ENCODE measurements at regions not wholly inside any gene's neighbourhood (a gene's known extent, or its start where the extent isn't known, plus 50 kb on each side); places are given as distances from the start of the nearest gene placed in this dataset.

GRCh38 chr4:31905363-31905762 is 1185.2 kb downstream of the PCDH7 start:
- H4K20me1 ChIP-seq (replicated peaks in 1 of 2; ENCODE audit: control insufficient read depth in 1 of 2, insufficient read depth in 2 of 2, low read length in 2 of 2): no peaks in the 10 kb centered on the region
- no peak overlapping the region for H4K8ac ChIP-seq (ENCODE audit: extremely low read depth, insufficient read depth, low read length)
- H3K27me3 ChIP-seq (replicated peaks in 1 of 4; ENCODE audit: control insufficient read depth in 3 of 4, extremely low read depth in 1 of 4, insufficient read depth in 3 of 4, low read length in 3 of 4): no peaks in the 10 kb centered on the region
- ChIA-PET POLR2A (ENCODE audit: partially characterized antibody) (no interaction called here), CTCF (ENCODE audit: partially characterized antibody) (interaction anchor here (1.0 kb wide), 1 partner anchor 15 kb away, joined by 4 read pairs; no protein-coding TSS in a partner anchor)
- no peak overlapping the region for H2AK5ac ChIP-seq (ENCODE audit: low read depth, low read length)
- no peak overlapping the region for H3K4ac ChIP-seq (replicated peaks; ENCODE audit: insufficient read length, low read depth, low read length)
- no peak overlapping the region for H3K23ac ChIP-seq (ENCODE audit: insufficient read length)
- H3K23me2 ChIP-seq (ENCODE audit: low read depth, low read length): no peaks in the 10 kb centered on the region
- H3K4me2 ChIP-seq (ENCODE audit: insufficient read depth in 1 of 2, low read depth in 2 of 2, low read length in 2 of 2): no peak overlapping the region
- H3K79me2 ChIP-seq (ENCODE audit: control insufficient read depth in 1 of 2, insufficient read depth in 2 of 2, low read length in 2 of 2): no peaks in the 10 kb centered on the region
- no peak overlapping the region for H3K9ac ChIP-seq (replicated peaks in 1 of 4; ENCODE audit: extremely low read depth in 1 of 4, low read depth in 3 of 4, low read length in 3 of 4)
- no peaks in the 10 kb centered on the region for H3K4me1 ChIP-seq (replicated peaks in 1 of 4; ENCODE audit: control insufficient read depth in 3 of 4, insufficient read depth in 4 of 4, low read length in 3 of 4)
- H3K4me3 ChIP-seq (ENCODE audit: extremely low read depth in 1 of 4, insufficient read depth in 2 of 4, low read depth in 3 of 4, low read length in 4 of 4): no peak overlapping the region
- WGBS, 2 experiments (ENCODE audit: extremely low coverage in 1 of 2, insufficient coverage in 1 of 2, insufficient read length in 1 of 2, insufficient replicate concordance in 2 of 2, low coverage in 1 of 2, low lambda C conversion rate in 2 of 2, missing lambda C conversion rate in 1 of 2): 94 to 100% methylated on average over 3 of the region's 3 CpGs
- H2BK120ac ChIP-seq (replicated peaks; ENCODE audit: low read depth, low read length): no peak overlapping the region
- H2BK15ac ChIP-seq (ENCODE audit: low read length): no peak overlapping the region
- H3K56ac ChIP-seq (replicated peaks; ENCODE audit: insufficient read length, low read depth, low read length): no peak overlapping the region
- no peak overlapping the region for H3K14ac ChIP-seq (ENCODE audit: insufficient read length)
- H3K18ac ChIP-seq (ENCODE audit: extremely low read depth, low read length): no peak overlapping the region
- H3K9me3 ChIP-seq (ENCODE audit: insufficient read depth in 2 of 2, low read depth in 1 of 2, low read length in 1 of 2): peaks cover 4 to 9% of the 10 kb centered on the region in 2 experiments; a peak in 2 of 4 replicates
- H3K36me3 ChIP-seq (ENCODE audit: control insufficient read depth in 2 of 4, insufficient read depth in 4 of 4, low read length in 3 of 4): no peaks in the 10 kb centered on the region
- no peak overlapping the region for H2BK20ac ChIP-seq (ENCODE audit: low read length)
- no peak for DNase-seq (ENCODE audit: low read depth in 1 of 2, low spot score in 2 of 2)
- H4K91ac ChIP-seq (replicated peaks; ENCODE audit: insufficient read length, low read length): no peak overlapping the region
- H2BK12ac ChIP-seq (ENCODE audit: low read depth, low read length): no peak overlapping the region
- no peak overlapping the region for H4K5ac ChIP-seq (ENCODE audit: insufficient read length, low read depth, low read length)
- H3K79me1 ChIP-seq (ENCODE audit: low read depth, low read length): no peaks in the 10 kb centered on the region
- H3K27ac ChIP-seq (ENCODE audit: low read depth, low read length): no peak overlapping the region
- FAIRE-seq: no peak
- H2AFZ ChIP-seq (ENCODE audit: low read length): no peak overlapping the region
- H2BK5ac ChIP-seq (ENCODE audit: low read depth, low read length): no peak overlapping the region
- no peak for TF ChIP-seq KDM4A (IDR thresholded peaks at IDR 0.05; ENCODE audit: low read depth, low read length, severe bottlenecking)
- no peak for TF ChIP-seq BRCA1 (IDR thresholded peaks at IDR 0.05; ENCODE audit: low read depth, low read length)
- no peak for TF ChIP-seq ZNF274 (IDR thresholded peaks at IDR 0.05; ENCODE audit: borderline replicate concordance, extremely low read depth, low read length)
- no peak for TF ChIP-seq CTBP2 (IDR thresholded peaks at IDR 0.05; ENCODE audit: borderline replicate concordance, insufficient read depth, insufficient read length, low read length)
- no peak for TF ChIP-seq SP2 (IDR thresholded peaks at IDR 0.05; ENCODE audit: low read length)
- TF ChIP-seq TBP (IDR thresholded peaks at IDR 0.05; ENCODE audit: low read depth, low read length): no peak
- TF ChIP-seq, protein P1, sequence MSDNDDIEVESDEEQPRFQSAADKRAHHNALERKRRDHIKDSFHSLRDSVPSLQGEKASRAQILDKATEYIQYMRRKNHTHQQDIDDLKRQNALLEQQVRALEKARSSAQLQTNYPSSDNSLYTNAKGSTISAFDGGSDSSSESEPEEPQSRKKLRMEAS (IDR thresholded peaks at IDR 0.05): no peak
